ENCODE measurements at regions not wholly inside any gene's neighbourhood (a gene's known extent, or its start where the extent isn't known, plus 50 kb on each side); places are given as distances from the start of the nearest gene placed in this dataset.

DNA sequence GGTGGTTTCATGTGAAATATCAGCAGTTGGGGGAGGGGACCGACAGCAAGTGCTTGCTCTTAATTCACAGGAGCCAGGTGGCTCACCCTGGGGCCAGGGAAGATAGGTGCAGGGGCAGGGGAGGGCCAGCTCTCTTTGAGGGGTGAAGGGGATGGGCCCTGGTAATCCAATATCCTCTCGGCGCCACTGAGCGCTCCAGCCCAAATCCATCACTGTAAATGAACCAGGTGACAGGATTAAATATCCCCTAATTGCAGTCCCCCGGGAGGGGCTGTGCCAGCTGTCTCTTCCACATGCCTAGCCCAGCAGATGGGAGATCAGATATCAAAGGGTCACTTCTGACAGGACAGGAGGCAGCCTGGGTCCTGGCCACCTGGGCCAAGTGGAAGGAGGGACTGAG is 531.8 kb upstream of the CADM1 start:
- DNase-seq (ENCODE audit: low spot score), result no peak
- no peak overlapping the region for H3K27ac ChIP-seq (ENCODE audit: low read depth in 1 of 2, low read length in 2 of 2)
- H3K4me1 ChIP-seq (ENCODE audit: control insufficient read depth in 4 of 4, insufficient read depth in 4 of 4, low read length in 3 of 4), result no peaks in the 10 kb centered on the region
- H3K4me3 ChIP-seq (ENCODE audit: low read depth in 1 of 3, low read length in 3 of 3), result no peak overlapping the region
- H3K36me3 ChIP-seq (ENCODE audit: control insufficient read depth in 4 of 4, insufficient read depth in 3 of 4, low read depth in 1 of 4, low read length in 3 of 4), result no peaks in the 10 kb centered on the region
- no peak for TF ChIP-seq HNF4G (IDR thresholded peaks at IDR 0.05)
- TF ChIP-seq SP1 (IDR thresholded peaks at IDR 0.05), result no peak
- TF ChIP-seq ZBTB33 (IDR thresholded peaks at IDR 0.05), result no peak
- TF ChIP-seq MAX (IDR thresholded peaks at IDR 0.05), result no peak
- no peak for TF ChIP-seq REST (IDR thresholded peaks at IDR 0.05)
- TF ChIP-seq, protein P1, sequence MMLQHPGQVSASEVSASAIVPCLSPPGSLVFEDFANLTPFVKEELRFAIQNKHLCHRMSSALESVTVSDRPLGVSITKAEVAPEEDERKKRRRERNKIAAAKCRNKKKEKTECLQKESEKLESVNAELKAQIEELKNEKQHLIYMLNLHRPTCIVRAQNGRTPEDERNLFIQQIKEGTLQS (IDR thresholded peaks at IDR 0.05), result no peak
- TF ChIP-seq YY1 (IDR thresholded peaks at IDR 0.05), result no peak
- no peak for TF ChIP-seq FOXA1 (IDR thresholded peaks at IDR 0.05)
- no peak for TF ChIP-seq RXRA (IDR thresholded peaks at IDR 0.05)
- no peak for TF ChIP-seq GABPA (IDR thresholded peaks at IDR 0.05 in 1 of 2, conservative IDR thresholded peaks at IDR 0.05 in 1 of 2)
- TF ChIP-seq RAD21 (IDR thresholded peaks at IDR 0.05), result no peak
- no peak for TF ChIP-seq HNF4A (conservative IDR thresholded peaks at IDR 0.05)
- no peak for TF ChIP-seq TAF1 (conservative IDR thresholded peaks at IDR 0.05)
- TF ChIP-seq FOXA2 (IDR thresholded peaks at IDR 0.05), result no peak
- TF ChIP-seq CTCF (IDR thresholded peaks at IDR 0.05; ENCODE audit: low read depth, low read length, missing input control), result no peak
- TF ChIP-seq EGR1 (IDR thresholded peaks at IDR 0.05; ENCODE audit: low read depth in 2 of 2), result no peak
- TF ChIP-seq JUND (IDR thresholded peaks at IDR 0.05), result no peak
- no peak for TF ChIP-seq NR2F2 (IDR thresholded peaks at IDR 0.05)
- WGBS, result 59% methylated on average over 5 of the region's 5 CpGs
- no peaks in the 10 kb centered on the region for H3K9me3 ChIP-seq (ENCODE audit: control insufficient read depth in 4 of 4, low read length in 3 of 4)
- H3K27me3 ChIP-seq (ENCODE audit: control insufficient read depth in 4 of 4, insufficient read depth in 4 of 4, low read length in 3 of 4), result peaks cover 0 to 3% (median 0%) of the 10 kb centered on the region in 4 donors
- H3K9ac ChIP-seq (ENCODE audit: low read depth in 1 of 2, low read length in 2 of 2), result no peak overlapping the region
